ENCODE measurements at regions not wholly inside any gene's neighbourhood (a gene's known extent, or its start where the extent isn't known, plus 50 kb on each side); places are given as distances from the start of the nearest gene placed in this dataset.
A peak's percentile ranks its signal among the peaks of the same experiment; 100 is the strongest.
"Not testable (repeated sequence)": the region's sequence is repeated elsewhere in the genome, so short reads cannot be mapped to it uniquely, and the experiment has no call there.

GRCh38 chr2:16105669-16106281 is 165.4 kb downstream of the MYCN start:
- Histone ChIP-seq H2AFZ (ENCODE audit: low read depth, low read length) (peak overlapping the region; percentile 11), H3K27me3 (ENCODE audit: insufficient read depth, low read length) (no peaks in the 10 kb centered on the region), H3K4me3 (ENCODE audit: low read length) (no peak overlapping the region), H3K9me3 (ENCODE audit: low read length) (no peaks in the 10 kb centered on the region), H3K36me3 (ENCODE audit: insufficient read depth, low read length) (no peaks in the 10 kb centered on the region), H3K4me1 (ENCODE audit: insufficient read depth, low read length) (peaks cover 20% of the 10 kb centered on the region)

GRCh38 chr2:16104949-16105668 is 164.8 kb downstream of the MYCN start:
- H3K4me3 ChIP-seq (ENCODE audit: low read length), result no peak overlapping the region
- H3K36me3 ChIP-seq (ENCODE audit: insufficient read depth, low read length), result no peaks in the 10 kb centered on the region
- no peaks in the 10 kb centered on the region for H3K27me3 ChIP-seq (ENCODE audit: insufficient read depth, low read length)
- no peaks in the 10 kb centered on the region for H3K9me3 ChIP-seq (ENCODE audit: low read length)
- peaks cover 20% of the 10 kb centered on the region for H3K4me1 ChIP-seq (ENCODE audit: insufficient read depth, low read length)
- H2AFZ ChIP-seq (ENCODE audit: low read depth, low read length), result peak overlapping the region; percentile 11

- no peaks in the 10 kb centered on the region for H3K27me3 ChIP-seq (ENCODE audit: insufficient read depth, low read length)
- no peak overlapping the region for H2AFZ ChIP-seq (ENCODE audit: low read depth, low read length)
- no peaks in the 10 kb centered on the region for H3K9me3 ChIP-seq (ENCODE audit: low read length)
- H3K36me3 ChIP-seq (ENCODE audit: insufficient read depth, low read length), result no peaks in the 10 kb centered on the region
- H3K4me3 ChIP-seq (ENCODE audit: low read length), result no peak overlapping the region
- H3K4me1 ChIP-seq (ENCODE audit: insufficient read depth, low read length), result peaks cover 20% of the 10 kb centered on the region
Measured at GRCh38 chr2:16104315-16104948, 164.1 kb downstream of the MYCN start.

DNA sequence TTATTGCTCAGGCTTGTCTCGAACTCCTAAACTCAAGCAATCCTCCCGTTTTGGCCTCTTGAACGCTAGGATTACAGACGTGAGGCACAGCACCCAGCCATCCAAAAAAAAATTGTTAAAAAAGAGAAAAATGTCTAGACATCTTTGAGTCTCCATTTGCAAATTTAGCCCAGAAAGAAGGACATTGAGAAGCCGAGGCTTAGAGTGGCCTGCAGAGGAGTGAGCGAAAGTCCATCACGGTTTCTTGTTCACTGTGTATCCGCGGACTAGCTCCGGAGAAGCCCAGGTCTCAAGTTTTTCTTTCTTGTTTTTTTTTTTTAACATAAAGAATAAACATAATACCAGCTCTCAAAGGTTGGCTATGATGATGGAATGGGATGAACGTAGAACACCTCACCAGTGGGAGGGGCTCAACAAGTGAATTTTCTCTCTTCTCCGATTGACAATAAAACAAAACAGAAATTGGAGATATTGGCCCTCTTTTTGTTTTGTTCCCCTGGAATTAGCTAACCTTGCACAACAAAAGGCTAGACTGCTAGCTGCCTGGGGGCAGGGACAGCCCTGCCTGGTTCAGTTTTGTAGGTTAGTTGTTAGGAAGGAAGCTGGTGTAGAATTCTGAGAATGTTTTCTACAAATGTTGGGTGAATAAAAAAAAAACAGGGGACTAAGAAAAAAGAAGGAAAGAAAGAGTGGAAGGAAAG is 163.4 kb downstream of the MYCN start:
- Histone ChIP-seq H3K9me3 (ENCODE audit: low read length) (no peaks in the 10 kb centered on the region), H3K27me3 (ENCODE audit: insufficient read depth, low read length) (no peaks in the 10 kb centered on the region), H3K4me3 (ENCODE audit: low read length) (no peak overlapping the region), H3K36me3 (ENCODE audit: insufficient read depth, low read length) (no peaks in the 10 kb centered on the region), H3K4me1 (ENCODE audit: insufficient read depth, low read length) (peaks cover 20% of the 10 kb centered on the region), H2AFZ (ENCODE audit: low read depth, low read length) (no peak overlapping the region)

- H3K9me3 ChIP-seq (ENCODE audit: low read length), result no peaks in the 10 kb centered on the region
- no peak overlapping the region for H3K4me3 ChIP-seq (ENCODE audit: low read length)
- H2AFZ ChIP-seq (ENCODE audit: low read depth, low read length), result no peak overlapping the region
- H3K27me3 ChIP-seq (ENCODE audit: insufficient read depth, low read length), result no peaks in the 10 kb centered on the region
- peaks cover 20% of the 10 kb centered on the region for H3K4me1 ChIP-seq (ENCODE audit: insufficient read depth, low read length)
- H3K36me3 ChIP-seq (ENCODE audit: insufficient read depth, low read length), result no peaks in the 10 kb centered on the region
Measured at GRCh38 chr2:16102976-16103380, 162.6 kb downstream of the MYCN start.

DNA sequence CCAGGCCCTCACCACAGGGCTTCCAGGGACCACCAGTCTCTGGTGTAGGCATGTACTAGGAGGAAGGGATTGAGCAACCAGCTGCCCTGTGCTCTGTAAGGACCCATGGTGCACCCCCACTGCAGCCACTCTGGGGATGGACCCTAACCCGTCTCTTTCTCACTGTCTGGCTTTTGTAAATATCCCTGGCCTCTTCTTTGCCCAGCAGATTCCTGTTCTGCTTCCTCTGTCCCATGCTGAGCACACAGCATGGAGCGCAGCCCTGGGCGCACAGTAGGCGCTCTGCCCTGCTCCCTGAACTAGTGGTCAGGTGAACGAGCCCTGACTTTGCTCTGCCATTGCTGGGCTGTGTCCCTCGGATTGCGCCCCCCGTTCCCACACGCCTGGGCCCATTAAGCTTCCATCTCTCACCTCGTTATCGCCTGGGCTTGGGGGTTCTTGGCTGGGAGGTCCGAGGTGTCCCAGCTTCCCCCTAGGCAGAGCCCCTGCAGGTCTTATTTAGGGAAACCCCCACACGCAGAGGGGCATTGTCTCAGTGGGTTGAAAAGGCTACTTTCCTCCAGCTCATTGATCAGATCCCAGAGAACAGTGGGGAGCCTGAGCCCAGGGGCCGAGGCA is 162.1 kb downstream of the MYCN start:
- H2AFZ ChIP-seq (ENCODE audit: low read depth, low read length), result no peak overlapping the region
- H3K9me3 ChIP-seq (ENCODE audit: low read length), result no peaks in the 10 kb centered on the region
- H3K27me3 ChIP-seq (ENCODE audit: insufficient read depth, low read length), result no peaks in the 10 kb centered on the region
- peaks cover 20% of the 10 kb centered on the region for H3K4me1 ChIP-seq (ENCODE audit: insufficient read depth, low read length)
- H3K4me3 ChIP-seq (ENCODE audit: low read length), result no peak overlapping the region
- H3K36me3 ChIP-seq (ENCODE audit: insufficient read depth, low read length), result no peaks in the 10 kb centered on the region

- H3K9me3 ChIP-seq (ENCODE audit: low read length), result no peaks in the 10 kb centered on the region
- peaks cover 18% of the 10 kb centered on the region for H3K4me1 ChIP-seq (ENCODE audit: insufficient read depth, low read length)
- H3K27me3 ChIP-seq (ENCODE audit: insufficient read depth, low read length), result no peaks in the 10 kb centered on the region
- H3K4me3 ChIP-seq (ENCODE audit: low read length), result no peak overlapping the region
- no peak overlapping the region for H2AFZ ChIP-seq (ENCODE audit: low read depth, low read length)
- H3K36me3 ChIP-seq (ENCODE audit: insufficient read depth, low read length), result no peaks in the 10 kb centered on the region
Measured at GRCh38 chr2:16101196-16101595, 160.8 kb downstream of the MYCN start.

GRCh38 chr2:16100006-16100405 is 159.7 kb downstream of the MYCN start:
- Histone ChIP-seq H3K4me3 (ENCODE audit: low read length) (no peak overlapping the region), H2AFZ (ENCODE audit: low read depth, low read length) (no peak overlapping the region), H3K27me3 (ENCODE audit: insufficient read depth, low read length) (no peaks in the 10 kb centered on the region), H3K36me3 (ENCODE audit: insufficient read depth, low read length) (no peaks in the 10 kb centered on the region), H3K9me3 (ENCODE audit: low read length) (no peaks in the 10 kb centered on the region), H3K4me1 (ENCODE audit: insufficient read depth, low read length) (peaks cover 6% of the 10 kb centered on the region)

GRCh38 chr2:16099326-16099725 is 159.0 kb downstream of the MYCN start:
- Histone ChIP-seq H3K4me3 (ENCODE audit: low read length) (no peak overlapping the region), H2AFZ (ENCODE audit: low read depth, low read length) (no peak overlapping the region), H3K4me1 (ENCODE audit: insufficient read depth, low read length) (peaks cover 6% of the 10 kb centered on the region), H3K27me3 (ENCODE audit: insufficient read depth, low read length) (no peaks in the 10 kb centered on the region), H3K9me3 (ENCODE audit: low read length) (no peaks in the 10 kb centered on the region), H3K36me3 (ENCODE audit: insufficient read depth, low read length) (no peaks in the 10 kb centered on the region)

- no peak overlapping the region for H3K4me3 ChIP-seq (ENCODE audit: low read length)
- H2AFZ ChIP-seq (ENCODE audit: low read depth, low read length), result no peak overlapping the region
Measured at GRCh38 chr2:16096962-16097361, 156.6 kb downstream of the MYCN start.

DNA sequence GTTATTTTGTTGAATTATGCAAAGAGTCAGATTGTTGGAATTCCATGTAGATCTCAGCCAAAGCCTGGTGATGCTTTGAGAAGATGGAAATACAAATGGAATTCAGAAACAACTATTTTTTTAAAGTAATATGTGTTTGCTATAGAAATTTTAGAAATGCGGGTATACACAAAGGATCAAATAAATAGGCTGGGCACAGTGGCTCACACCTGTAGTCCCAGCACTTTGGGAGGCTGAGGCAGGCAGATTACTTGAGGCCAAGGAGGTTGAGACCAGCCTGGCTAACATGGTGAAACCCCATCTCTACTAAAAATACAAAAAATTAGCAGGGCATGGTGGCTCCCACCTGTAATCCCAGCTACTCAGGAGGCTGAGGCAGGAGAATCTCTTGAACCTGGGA is 155.1 kb downstream of the MYCN start:
- not testable (repeated sequence) for H3K36me3 ChIP-seq (ENCODE audit: insufficient read depth, low read length); H3K9me3 ChIP-seq (ENCODE audit: low read length); H3K27me3 ChIP-seq (ENCODE audit: insufficient read depth, low read length); H2AFZ ChIP-seq (ENCODE audit: low read depth, low read length); H3K4me3 ChIP-seq (ENCODE audit: low read length)
- H3K4me1 ChIP-seq (ENCODE audit: insufficient read depth, low read length), result peaks cover 19% of the 10 kb centered on the region

More at GRCh38 chr2:16096962-16097361, 156.6 kb downstream of the MYCN start:
- Histone ChIP-seq H3K27me3 (ENCODE audit: insufficient read depth, low read length) (no peaks in the 10 kb centered on the region), H3K9me3 (ENCODE audit: low read length) (no peaks in the 10 kb centered on the region), H3K36me3 (ENCODE audit: insufficient read depth, low read length) (no peaks in the 10 kb centered on the region), H3K4me1 (ENCODE audit: insufficient read depth, low read length) (peaks cover 14% of the 10 kb centered on the region)

DNA sequence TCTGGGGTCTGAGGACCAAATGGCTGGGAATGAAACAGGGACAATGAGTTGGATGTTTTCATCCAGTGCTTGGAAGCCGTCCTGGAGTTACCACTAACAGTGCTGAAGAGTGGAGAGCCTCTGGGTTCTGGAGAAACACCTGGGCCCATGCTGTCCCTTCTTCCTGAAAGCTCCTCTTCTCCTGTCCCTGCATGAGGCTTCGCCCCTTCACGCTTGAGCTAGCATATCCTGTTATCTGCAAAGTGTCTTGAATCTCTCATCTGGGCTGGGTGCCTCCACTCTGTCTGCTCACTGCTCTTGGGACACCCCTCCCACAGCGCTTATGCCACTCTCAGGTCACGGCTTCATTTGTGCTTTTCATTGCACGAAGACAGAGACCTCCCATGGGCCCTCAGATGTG is 154.5 kb downstream of the MYCN start:
- peaks cover 19% of the 10 kb centered on the region for H3K4me1 ChIP-seq (ENCODE audit: insufficient read depth, low read length)
- H3K27me3 ChIP-seq (ENCODE audit: insufficient read depth, low read length), result no peaks in the 10 kb centered on the region
- no peaks in the 10 kb centered on the region for H3K9me3 ChIP-seq (ENCODE audit: low read length)
- H3K36me3 ChIP-seq (ENCODE audit: insufficient read depth, low read length), result no peaks in the 10 kb centered on the region
- no peak overlapping the region for H3K4me3 ChIP-seq (ENCODE audit: low read length)
- H2AFZ ChIP-seq (ENCODE audit: low read depth, low read length), result no peak overlapping the region

Measured in neuron (in vitro differentiated cells).